ENCODE measurements at regions not wholly inside any gene's neighbourhood (a gene's known extent, or its start where the extent isn't known, plus 50 kb on each side); places are given as distances from the start of the nearest gene placed in this dataset.

DNA sequence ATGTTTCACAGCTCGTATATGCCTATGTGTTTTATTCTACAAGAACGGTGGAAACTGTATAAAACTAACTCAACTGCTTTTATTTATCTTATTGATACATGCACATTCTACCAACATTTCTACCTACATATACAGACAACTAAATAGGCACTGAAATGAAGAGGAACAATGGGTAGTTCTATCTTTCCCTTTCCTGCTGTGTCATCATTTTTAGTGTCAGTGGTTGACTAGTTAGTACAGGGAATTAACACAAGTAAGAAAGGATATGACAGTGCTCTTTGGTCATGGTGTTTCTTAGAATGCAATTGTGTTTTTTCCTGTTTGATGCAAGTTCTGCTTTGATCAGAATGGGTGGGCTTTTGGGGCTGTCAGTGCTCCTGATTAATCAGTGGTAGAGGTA lies 293.8 kb upstream of the CTSO start:
- DNase-seq (ENCODE audit: insufficient read length, low spot score) (no peak), FAIRE-seq (no peak)
- no peak for TF ChIP-seq CTCF (IDR thresholded peaks at IDR 0.05; ENCODE audit: insufficient read depth, missing control alignments)

GRCh38 chr4:156243015-156243414 lies 289.3 kb upstream of the CTSO start:
- FAIRE-seq = no peak
- TF ChIP-seq CTCF (IDR thresholded peaks at IDR 0.05; ENCODE audit: insufficient read depth, missing control alignments) = no peak
- DNase-seq (ENCODE audit: insufficient read length, low spot score) = no peak

GRCh38 chr4:156242390-156242789 lies 288.7 kb upstream of the CTSO start:
- TF ChIP-seq CTCF (IDR thresholded peaks at IDR 0.05; ENCODE audit: insufficient read depth, missing control alignments) = no peak
- no peak for DNase-seq (ENCODE audit: insufficient read length, low spot score)
- no peak for FAIRE-seq

- FAIRE-seq (no peak), DNase-seq (ENCODE audit: insufficient read length, low spot score) (no peak)
- no peak for TF ChIP-seq CTCF (IDR thresholded peaks at IDR 0.05; ENCODE audit: insufficient read depth, missing control alignments)
Measured at GRCh38 chr4:156241896-156242295, 288.2 kb upstream of the CTSO start.

- no peak for FAIRE-seq
- TF ChIP-seq CTCF (IDR thresholded peaks at IDR 0.05; ENCODE audit: insufficient read depth, missing control alignments) = no peak
- DNase-seq (ENCODE audit: insufficient read length, low spot score) = no peak
Measured at GRCh38 chr4:156238171-156238570, 284.5 kb upstream of the CTSO start.

DNA sequence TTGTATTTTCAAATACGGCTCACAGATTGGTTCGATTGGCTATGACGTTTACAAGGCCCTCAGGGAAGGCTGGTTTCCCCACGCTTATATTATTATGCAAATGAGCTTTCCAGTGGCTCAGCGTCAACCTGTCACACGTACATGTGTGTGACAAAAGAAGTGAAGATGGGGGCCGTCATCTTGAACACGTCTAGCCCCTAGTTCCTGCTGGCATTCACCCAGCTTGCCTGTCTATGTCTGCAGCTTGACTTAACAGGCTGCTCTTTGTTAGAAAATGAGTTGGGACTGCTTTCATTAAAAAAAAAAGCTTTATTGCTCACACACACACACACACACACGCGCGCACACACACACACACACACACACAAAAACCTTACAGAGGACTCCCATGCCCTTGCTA lies 283.6 kb upstream of the CTSO start:
- DNase-seq (ENCODE audit: insufficient read length, low spot score) (no peak), FAIRE-seq (no peak)
- no peak for TF ChIP-seq CTCF (IDR thresholded peaks at IDR 0.05; ENCODE audit: insufficient read depth, missing control alignments)

DNA sequence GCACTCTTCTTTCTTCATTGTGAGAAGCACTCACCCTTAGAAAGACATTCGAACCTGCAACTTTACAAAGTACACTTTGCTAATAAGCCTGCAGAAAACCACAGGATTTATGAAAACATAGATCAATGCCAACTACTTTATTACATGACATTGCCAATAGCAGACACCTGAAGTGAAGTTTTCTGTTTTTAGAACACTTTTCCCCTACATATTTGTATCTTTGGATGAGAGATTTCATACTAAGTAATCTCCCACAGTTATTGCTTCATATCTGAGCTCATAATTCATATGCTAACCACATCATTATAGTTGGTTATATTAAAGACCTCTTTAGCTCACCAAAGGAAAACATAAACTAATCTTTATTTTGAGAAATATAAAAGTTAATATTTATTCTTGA lies 276.5 kb upstream of the CTSO start:
- TF ChIP-seq CTCF (IDR thresholded peaks at IDR 0.05; ENCODE audit: insufficient read depth, missing control alignments) = no peak
- no peak for DNase-seq (ENCODE audit: insufficient read length, low spot score)
- no peak for FAIRE-seq
